ENCODE measurements at regions not wholly inside any gene's neighbourhood (a gene's known extent, or its start where the extent isn't known, plus 50 kb on each side); places are given as distances from the start of the nearest gene placed in this dataset.

GRCh38 chr2:215613888-215614287 lies 178.0 kb upstream of the FN1 start:
- no peak for TF ChIP-seq GABPA (IDR thresholded peaks at IDR 0.05 in 1 of 2, conservative IDR thresholded peaks at IDR 0.05 in 1 of 2)
- TF ChIP-seq YY1 (IDR thresholded peaks at IDR 0.05), result no peak
- TF ChIP-seq FOXA2 (IDR thresholded peaks at IDR 0.05), result no peak
- no peak for TF ChIP-seq CTCF (IDR thresholded peaks at IDR 0.05; ENCODE audit: low read depth, low read length, missing input control)
- no peak for TF ChIP-seq RXRA (IDR thresholded peaks at IDR 0.05)
- TF ChIP-seq RAD21 (IDR thresholded peaks at IDR 0.05), result no peak
- no peak for TF ChIP-seq ATF3 (IDR thresholded peaks at IDR 0.05)
- no peak for TF ChIP-seq JUND (IDR thresholded peaks at IDR 0.05)
- TF ChIP-seq TAF1 (conservative IDR thresholded peaks at IDR 0.05), result no peak
- no peak for TF ChIP-seq HNF4A (conservative IDR thresholded peaks at IDR 0.05)
- TF ChIP-seq MAX (IDR thresholded peaks at IDR 0.05), result no peak
- no peak for TF ChIP-seq ZBTB33 (IDR thresholded peaks at IDR 0.05)
- TF ChIP-seq EGR1 (IDR thresholded peaks at IDR 0.05; ENCODE audit: low read depth in 2 of 2), result no peak
- TF ChIP-seq NR2F2 (IDR thresholded peaks at IDR 0.05), result no peak
- TF ChIP-seq REST (IDR thresholded peaks at IDR 0.05), result no peak
- 95% methylated on average over 6 of the region's 6 CpGs for whole genome bisulfite sequencing
- peaks cover 0 to 2% (median under 1%) of the 10 kb centered on the region in 4 donors for H3K4me1 ChIP-seq (ENCODE audit: control insufficient read depth in 4 of 4, insufficient read depth in 4 of 4, low read length in 3 of 4)

GRCh38 chr2:215613280-215613679 lies 177.4 kb upstream of the FN1 start:
- no peaks in the 10 kb centered on the region for H3K36me3 ChIP-seq (ENCODE audit: control insufficient read depth in 4 of 4, insufficient read depth in 3 of 4, low read depth in 1 of 4, low read length in 3 of 4)
- no peaks in the 10 kb centered on the region for H3K9me3 ChIP-seq (ENCODE audit: control insufficient read depth in 4 of 4, low read length in 3 of 4)
- no peak for DNase-seq (ENCODE audit: low spot score)
- H3K27ac ChIP-seq (ENCODE audit: low read depth in 1 of 2, low read length in 2 of 2), result no peak overlapping the region
- H3K27me3 ChIP-seq (ENCODE audit: control insufficient read depth in 4 of 4, insufficient read depth in 4 of 4, low read length in 3 of 4), result no peaks in the 10 kb centered on the region
- no peak overlapping the region for H3K9ac ChIP-seq (ENCODE audit: low read depth in 1 of 2, low read length in 2 of 2)
- H3K4me1 ChIP-seq (ENCODE audit: control insufficient read depth in 4 of 4, insufficient read depth in 4 of 4, low read length in 3 of 4), result no peaks in the 10 kb centered on the region
- TF ChIP-seq TAF1 (conservative IDR thresholded peaks at IDR 0.05), result no peak
- no peak for TF ChIP-seq SP1 (IDR thresholded peaks at IDR 0.05)
- TF ChIP-seq RAD21 (IDR thresholded peaks at IDR 0.05), result no peak
- TF ChIP-seq RXRA (IDR thresholded peaks at IDR 0.05), result no peak
- TF ChIP-seq MAX (IDR thresholded peaks at IDR 0.05), result no peak
- no peak for TF ChIP-seq CTCF (IDR thresholded peaks at IDR 0.05; ENCODE audit: low read depth, low read length, missing input control)
- TF ChIP-seq YY1 (IDR thresholded peaks at IDR 0.05), result no peak
- no peak for TF ChIP-seq FOXA1 (IDR thresholded peaks at IDR 0.05)
- no peak for TF ChIP-seq FOXA2 (IDR thresholded peaks at IDR 0.05)
- TF ChIP-seq HNF4G (IDR thresholded peaks at IDR 0.05), result no peak
- TF ChIP-seq GABPA (IDR thresholded peaks at IDR 0.05 in 1 of 2, conservative IDR thresholded peaks at IDR 0.05 in 1 of 2), result no peak
- no peak for TF ChIP-seq JUND (IDR thresholded peaks at IDR 0.05)
- TF ChIP-seq HNF4A (conservative IDR thresholded peaks at IDR 0.05), result no peak
- TF ChIP-seq EGR1 (IDR thresholded peaks at IDR 0.05; ENCODE audit: low read depth in 2 of 2), result no peak
- TF ChIP-seq ZBTB33 (IDR thresholded peaks at IDR 0.05), result no peak
- TF ChIP-seq ATF3 (IDR thresholded peaks at IDR 0.05), result no peak
- 80% methylated on average over 8 of the region's 8 CpGs for WGBS
- no peak overlapping the region for H3K4me3 ChIP-seq (ENCODE audit: low read depth in 1 of 3, low read length in 3 of 3)

More at GRCh38 chr2:215613888-215614287, 178.0 kb upstream of the FN1 start:
- no peaks in the 10 kb centered on the region for H3K36me3 ChIP-seq (ENCODE audit: control insufficient read depth in 4 of 4, insufficient read depth in 3 of 4, low read depth in 1 of 4, low read length in 3 of 4)
- no peak overlapping the region for H3K9ac ChIP-seq (ENCODE audit: low read depth in 1 of 2, low read length in 2 of 2)
- H3K9me3 ChIP-seq (ENCODE audit: control insufficient read depth in 4 of 4, low read length in 3 of 4), result no peaks in the 10 kb centered on the region
- no peak overlapping the region for H3K4me3 ChIP-seq (ENCODE audit: low read depth in 1 of 3, low read length in 3 of 3)
- H3K27me3 ChIP-seq (ENCODE audit: control insufficient read depth in 4 of 4, insufficient read depth in 4 of 4, low read length in 3 of 4), result no peaks in the 10 kb centered on the region
- H3K27ac ChIP-seq (ENCODE audit: low read depth in 1 of 2, low read length in 2 of 2), result no peak overlapping the region
- DNase-seq (ENCODE audit: low spot score), result no peak

Measured in liver (tissue), 8 donors.